Tibial artery (tissue), 4 donors: ENCODE measurements at regions not wholly inside any gene's neighbourhood (a gene's known extent, or its start where the extent isn't known, plus 50 kb on each side); places are given as distances from the start of the nearest gene placed in this dataset.
"Not testable (repeated sequence)": the region's sequence is repeated elsewhere in the genome, so short reads cannot be mapped to it uniquely, and the experiment has no call there.

Source experiments
- DNase-seq, 2 donors: peaks; one replicate each; pipeline ENCODE4 v3.0.0-alpha.2; 2019
- H3K27ac ChIP-seq, 2 donors: fragments of 200-600 bp; sonication (generic) in 1 of 2; 1 replicate in 1 of 2; 2 replicates in 1 of 2; pipeline ENCODE4 v1.5.1; 2018 to 2019; ENCODE audit warnings: mild to moderate bottlenecking in 1 of 2
- H3K27me3 ChIP-seq, 2 donors: fragments of 200-600 bp; sonication (generic) in 1 of 2; one replicate each; pipeline versions ENCODE4 v1.5.1 to v1.6.0; 2016 to 2019
- H3K36me3 ChIP-seq, 3 donors: fragments of 200-600 bp; sonication (generic) in 2 of 3; one replicate each; pipeline ENCODE4 v1.5.1; 2016 to 2019; ENCODE audit warnings: mild to moderate bottlenecking in 2 of 3
- H3K4me1 ChIP-seq, 4 donors: fragments of 200-600 bp; sonication (generic) in 2 of 4; 1 replicate in 3 of 4; 2 replicates in 1 of 4; pipeline ENCODE4 v1.5.1; 2016 to 2019
- H3K4me3 ChIP-seq, 2 donors: fragments of 200-600 bp; sonication (generic) in 1 of 2; 1 replicate in 1 of 2; 2 replicates in 1 of 2; pipeline ENCODE4 v1.5.1; 2018 to 2019; ENCODE audit warnings: mild to moderate bottlenecking in 2 of 2
- H3K9me3 ChIP-seq, 3 donors: fragments of 200-600 bp; sonication (generic) in 1 of 3; one replicate each; pipeline ENCODE4 v1.5.1; 2016 to 2019
- CTCF ChIP-seq, 2 experiments: fragments of 200-600 bp in 1 of 2; fragments of 450-650 bp in 1 of 2; IDR thresholded peaks; one replicate each; pipeline ENCODE4 v1.5.1; 2017 to 2019; ENCODE audit warnings: antibody characterized with exemption in 2 of 2, mild to moderate bottlenecking in 1 of 2, moderate library complexity in 1 of 2
- intact Hi-C: fragments of 100-400 bp; cut with DNase I; formaldehyde crosslinking; loops from one replicate; pipeline ENCODE4 v1.15.0; 2023; ENCODE audit warnings: low total_unique reads

DNA sequence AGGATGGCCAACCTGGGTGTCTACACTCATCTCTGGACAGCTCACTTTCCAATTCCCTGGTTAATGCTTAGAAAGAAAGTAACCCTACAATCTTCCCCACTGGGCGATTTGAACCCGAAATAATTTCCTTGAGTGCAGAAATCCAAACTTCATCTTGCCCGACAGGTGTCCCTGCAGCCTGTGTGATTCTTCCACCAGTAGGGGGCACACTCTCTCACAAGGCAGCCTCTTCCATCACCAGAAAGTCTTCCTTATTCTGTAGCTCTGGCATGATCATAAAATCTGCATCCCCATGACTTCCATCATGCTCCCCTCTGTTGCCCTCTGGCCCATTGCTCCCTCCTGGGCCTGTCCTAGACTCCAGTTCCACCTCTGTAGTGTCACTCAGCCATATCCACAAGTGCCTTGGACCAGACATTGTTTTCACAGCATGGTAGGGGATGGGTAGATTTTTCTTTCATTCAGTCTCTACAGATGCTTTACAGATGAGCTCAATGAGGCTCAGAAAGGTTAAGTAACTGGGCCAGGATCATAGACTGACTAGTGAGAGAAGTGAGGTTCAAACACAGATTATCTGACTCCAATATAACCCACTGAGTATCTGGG, 170.4 kb upstream of the SPTLC3 start:
- no peak overlapping the region for H3K4me3 ChIP-seq
- no peak overlapping the region for H3K27ac ChIP-seq
- DNase-seq, result no peak
- no peaks in the 10 kb centered on the region for H3K36me3 ChIP-seq
- no peaks in the 10 kb centered on the region for H3K9me3 ChIP-seq
- H3K27me3 ChIP-seq, result no peaks in the 10 kb centered on the region
- no peak for TF ChIP-seq CTCF (IDR thresholded peaks at IDR 0.05)
- no peaks in the 10 kb centered on the region for H3K4me1 ChIP-seq
- intact Hi-C loops, result no loop called here

GRCh38 chr20:12847872-12848271, 160.9 kb upstream of the SPTLC3 start:
- no peak overlapping the region for H3K27ac ChIP-seq
- no peaks in the 10 kb centered on the region for H3K4me1 ChIP-seq
- DNase-seq, result no peak
- no peaks in the 10 kb centered on the region for H3K27me3 ChIP-seq
- no peak for TF ChIP-seq CTCF (IDR thresholded peaks at IDR 0.05)
- intact Hi-C loops, result no loop called here
- H3K36me3 ChIP-seq, result no peaks in the 10 kb centered on the region
- no peaks in the 10 kb centered on the region for H3K9me3 ChIP-seq
- no peak overlapping the region for H3K4me3 ChIP-seq

- Histone ChIP-seq H3K4me3 (no peak overlapping the region), H3K36me3 (no peaks in the 10 kb centered on the region), H3K27ac (no peak overlapping the region), H3K9me3 (no peaks in the 10 kb centered on the region), H3K27me3 (no peaks in the 10 kb centered on the region), H3K4me1 (no peaks in the 10 kb centered on the region)
- intact Hi-C loops, result no loop called here
- DNase-seq, result no peak
- TF ChIP-seq CTCF (IDR thresholded peaks at IDR 0.05), result no peak
These were observed 159.4 kb upstream of the SPTLC3 start for GRCh38 chr20:12849225-12849910.

- H3K9me3 ChIP-seq, intact Hi-C loops, H3K27me3 ChIP-seq, DNase-seq, H3K4me3 ChIP-seq, H3K36me3 ChIP-seq, H3K27ac ChIP-seq, H3K4me1 ChIP-seq: not testable (repeated sequence)
These were observed 151.1 kb upstream of the SPTLC3 start for GRCh38 chr20:12857643-12858042.

- Histone ChIP-seq H3K9me3 (no peaks in the 10 kb centered on the region), H3K4me3 (no peak overlapping the region), H3K4me1 (peaks cover 0 to 4% (median 0%) of the 10 kb centered on the region in 4 donors), H3K27ac (no peak overlapping the region), H3K36me3 (no peaks in the 10 kb centered on the region), H3K27me3 (no peaks in the 10 kb centered on the region)
- TF ChIP-seq CTCF (IDR thresholded peaks at IDR 0.05), result no peak
- intact Hi-C loops, result no loop called here
- no peak for DNase-seq
These were observed 148.0 kb upstream of the SPTLC3 start for GRCh38 chr20:12860619-12861247.

GRCh38 chr20:12869669-12870068, 139.1 kb upstream of the SPTLC3 start:
- no peaks in the 10 kb centered on the region for H3K4me1 ChIP-seq
- no peaks in the 10 kb centered on the region for H3K36me3 ChIP-seq
- no peaks in the 10 kb centered on the region for H3K9me3 ChIP-seq
- no peaks in the 10 kb centered on the region for H3K27me3 ChIP-seq
- DNase-seq, result no peak
- no peak for TF ChIP-seq CTCF (IDR thresholded peaks at IDR 0.05)
- H3K27ac ChIP-seq, result no peak overlapping the region
- H3K4me3 ChIP-seq, result no peak overlapping the region
- intact Hi-C loops, result no loop called here
